Ovary (tissue), 3 donors: ENCODE measurements at regions not wholly inside any gene's neighbourhood (a gene's known extent, or its start where the extent isn't known, plus 50 kb on each side); places are given as distances from the start of the nearest gene placed in this dataset.

Experiments
- EP300 ChIP-seq: sonication (generic); formaldehyde crosslinking; IDR thresholded peaks from one replicate; pipeline ENCODE4 v1.6.1; 2017; ENCODE audit warnings: antibody characterized with exemption
- POLR2A ChIP-seq: fragments of 450-650 bp; IDR thresholded peaks from one replicate; pipeline ENCODE4 v1.6.1; 2017; ENCODE audit warnings: antibody characterized with exemption, mild to moderate bottlenecking, moderate library complexity
- TF ChIP-seq, protein P1 (sequence below), 3 donors: fragments of 450-650 bp in 2 of 3; fragments of 200-600 bp in 1 of 3; IDR thresholded peaks; one replicate each; pipeline versions ENCODE4 v1.5.1 to v1.8.0; 2016 to 2022; ENCODE audit warnings: antibody characterized with exemption in 3 of 3, mild to moderate bottlenecking in 1 of 3
- donor health status: DM: no; HTN: no; CAD: no.

- TF ChIP-seq, protein P1, sequence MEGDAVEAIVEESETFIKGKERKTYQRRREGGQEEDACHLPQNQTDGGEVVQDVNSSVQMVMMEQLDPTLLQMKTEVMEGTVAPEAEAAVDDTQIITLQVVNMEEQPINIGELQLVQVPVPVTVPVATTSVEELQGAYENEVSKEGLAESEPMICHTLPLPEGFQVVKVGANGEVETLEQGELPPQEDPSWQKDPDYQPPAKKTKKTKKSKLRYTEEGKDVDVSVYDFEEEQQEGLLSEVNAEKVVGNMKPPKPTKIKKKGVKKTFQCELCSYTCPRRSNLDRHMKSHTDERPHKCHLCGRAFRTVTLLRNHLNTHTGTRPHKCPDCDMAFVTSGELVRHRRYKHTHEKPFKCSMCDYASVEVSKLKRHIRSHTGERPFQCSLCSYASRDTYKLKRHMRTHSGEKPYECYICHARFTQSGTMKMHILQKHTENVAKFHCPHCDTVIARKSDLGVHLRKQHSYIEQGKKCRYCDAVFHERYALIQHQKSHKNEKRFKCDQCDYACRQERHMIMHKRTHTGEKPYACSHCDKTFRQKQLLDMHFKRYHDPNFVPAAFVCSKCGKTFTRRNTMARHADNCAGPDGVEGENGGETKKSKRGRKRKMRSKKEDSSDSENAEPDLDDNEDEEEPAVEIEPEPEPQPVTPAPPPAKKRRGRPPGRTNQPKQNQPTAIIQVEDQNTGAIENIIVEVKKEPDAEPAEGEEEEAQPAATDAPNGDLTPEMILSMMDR (IDR thresholded peaks at IDR 0.05): no peak
- TF ChIP-seq EP300 (no peak), POLR2A (no peak)
These were observed 337.8 kb downstream of the ADAMTS20 start for GRCh38 chr12:43214166-43214565.
